Loucy (cell line): ENCODE measurements at regions not wholly inside any gene's neighbourhood (a gene's known extent, or its start where the extent isn't known, plus 50 kb on each side); places are given as distances from the start of the nearest gene placed in this dataset.

Experiments
- H2AFZ ChIP-seq: fragments of 200-600 bp; sonication (generic); 2 replicates; pipeline ENCODE4 v1.6.0; 2016; ENCODE audit warnings: antibody characterized with exemption, mild to moderate bottlenecking, low read length, moderate library complexity
- H3F3A ChIP-seq: fragments of 200-600 bp; 2 replicates; pipeline ENCODE4 v1.6.0; 2016; ENCODE audit warnings: antibody characterized with exemption, low read depth, mild to moderate bottlenecking
- H3K27me3 ChIP-seq: fragments of 200-600 bp; sonication (generic); 2 replicates; pipeline ENCODE4 v1.6.1; 2014; ENCODE audit warnings: low read length, mild to moderate bottlenecking; ENCODE audit not compliant: insufficient read depth, poor library complexity, severe bottlenecking
- H3K36me3 ChIP-seq: fragments of 200-600 bp; sonication (generic); 2 replicates; pipeline ENCODE4 v1.6.1; 2016; ENCODE audit warnings: low read length; ENCODE audit not compliant: insufficient read depth
- H3K4me1 ChIP-seq: fragments of 200-600 bp; sonication (generic); 2 replicates; pipeline ENCODE4 v1.5.1; 2014; ENCODE audit warnings: low read length, mild to moderate bottlenecking; ENCODE audit not compliant: insufficient read depth, poor library complexity, severe bottlenecking
- H3K4me2 ChIP-seq: fragments of 200-600 bp; sonication (generic); 2 replicates; pipeline ENCODE4 v1.6.0; 2014; ENCODE audit warnings: antibody characterized with exemption, low read length, low read depth, mild to moderate bottlenecking; ENCODE audit not compliant: poor library complexity, severe bottlenecking
- H3K4me3 ChIP-seq: fragments of 200-600 bp; sonication (generic); 2 replicates; pipeline ENCODE4 v1.5.1; 2014; ENCODE audit warnings: low read length, mild to moderate bottlenecking, mixed read lengths; ENCODE audit not compliant: poor library complexity, severe bottlenecking
- H3K79me2 ChIP-seq: fragments of 200-600 bp; sonication (generic); 2 replicates; pipeline ENCODE4 v1.6.1; 2014; ENCODE audit warnings: low read length; ENCODE audit not compliant: insufficient read depth
- H3K9ac ChIP-seq: fragments of 200-600 bp; sonication (generic); 2 replicates; pipeline ENCODE4 v1.6.0; 2014; ENCODE audit warnings: mild to moderate bottlenecking, low read depth, low read length, moderate library complexity; ENCODE audit not compliant: poor library complexity, severe bottlenecking
- H3K9me2 ChIP-seq: fragments of 200-600 bp; sonication (generic); replicated peaks from 2 replicates; pipeline ENCODE4 v1.6.1; 2016; ENCODE audit warnings: low read depth, low read length, mixed read lengths
- H3K9me3 ChIP-seq: fragments of 200-600 bp; sonication (generic); 2 replicates; pipeline ENCODE4 v1.6.1; 2014; ENCODE audit warnings: mild to moderate bottlenecking, antibody characterized with exemption, low read length, low read depth; ENCODE audit not compliant: insufficient read depth
- H4K20me1 ChIP-seq: fragments of 200-600 bp; sonication (generic); 2 replicates; pipeline ENCODE4 v1.6.0; 2014; ENCODE audit warnings: antibody characterized with exemption, low read length, mild to moderate bottlenecking; ENCODE audit not compliant: insufficient read depth, poor library complexity, severe bottlenecking
- EZH2phosphoT487 ChIP-seq: fragments of 200-600 bp; IDR thresholded peaks from 2 replicates; pipeline ENCODE4 v1.6.1; 2018; ENCODE audit warnings: antibody characterized with exemption, mild to moderate bottlenecking, moderate library complexity, borderline replicate concordance
- TF ChIP-seq, protein P1 (sequence below): fragments of 200-600 bp; sonication (generic); conservative IDR thresholded peaks from 2 replicates; pipeline ENCODE4 v1.5.1; 2014; ENCODE audit warnings: mild to moderate bottlenecking, antibody characterized with exemption, low read length

DNA sequence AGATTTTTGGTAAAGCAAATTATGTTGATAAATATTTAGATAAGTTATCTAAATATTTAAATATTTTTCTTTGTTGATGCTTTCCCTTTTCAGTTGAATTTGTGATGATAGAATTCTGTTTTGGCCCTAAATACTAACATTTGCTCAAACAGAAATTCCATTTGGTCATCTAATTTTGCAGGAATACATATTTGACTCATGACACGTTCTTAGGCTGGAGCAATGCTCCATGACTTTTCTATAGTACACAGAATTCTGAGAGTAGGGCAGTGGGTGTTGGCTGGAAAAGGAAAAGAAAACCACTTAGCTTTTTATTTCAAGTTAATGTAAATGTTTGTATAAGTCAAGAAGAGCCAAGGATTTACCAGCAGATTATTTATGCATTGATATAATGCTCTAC lies 58.6 kb upstream of the GK2 start:
- Histone ChIP-seq H4K20me1 (no peaks in the 10 kb centered on the region), H3K4me2 (no peak overlapping the region), H3K36me3 (no peaks in the 10 kb centered on the region), H3K4me3 (no peak overlapping the region), H3K9me2 (0 out of 2 replicates have a peak, but pooled peaks cover 4% of the 10 kb centered on the region), H3F3A (no peaks in the 10 kb centered on the region), H3K9ac (no peak overlapping the region), H3K27me3 (no peaks in the 10 kb centered on the region), H2AFZ (no peak overlapping the region), H3K4me1 (peaks cover 3% of the 10 kb centered on the region), H3K9me3 (no peaks in the 10 kb centered on the region), H3K79me2 (no peaks in the 10 kb centered on the region)
- TF ChIP-seq, protein P1, sequence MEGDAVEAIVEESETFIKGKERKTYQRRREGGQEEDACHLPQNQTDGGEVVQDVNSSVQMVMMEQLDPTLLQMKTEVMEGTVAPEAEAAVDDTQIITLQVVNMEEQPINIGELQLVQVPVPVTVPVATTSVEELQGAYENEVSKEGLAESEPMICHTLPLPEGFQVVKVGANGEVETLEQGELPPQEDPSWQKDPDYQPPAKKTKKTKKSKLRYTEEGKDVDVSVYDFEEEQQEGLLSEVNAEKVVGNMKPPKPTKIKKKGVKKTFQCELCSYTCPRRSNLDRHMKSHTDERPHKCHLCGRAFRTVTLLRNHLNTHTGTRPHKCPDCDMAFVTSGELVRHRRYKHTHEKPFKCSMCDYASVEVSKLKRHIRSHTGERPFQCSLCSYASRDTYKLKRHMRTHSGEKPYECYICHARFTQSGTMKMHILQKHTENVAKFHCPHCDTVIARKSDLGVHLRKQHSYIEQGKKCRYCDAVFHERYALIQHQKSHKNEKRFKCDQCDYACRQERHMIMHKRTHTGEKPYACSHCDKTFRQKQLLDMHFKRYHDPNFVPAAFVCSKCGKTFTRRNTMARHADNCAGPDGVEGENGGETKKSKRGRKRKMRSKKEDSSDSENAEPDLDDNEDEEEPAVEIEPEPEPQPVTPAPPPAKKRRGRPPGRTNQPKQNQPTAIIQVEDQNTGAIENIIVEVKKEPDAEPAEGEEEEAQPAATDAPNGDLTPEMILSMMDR, result no peak
- TF ChIP-seq EZH2phosphoT487, result no peak
